ENCODE measurements at regions not wholly inside any gene's neighbourhood (a gene's known extent, or its start where the extent isn't known, plus 50 kb on each side); places are given as distances from the start of the nearest gene placed in this dataset.

DNA sequence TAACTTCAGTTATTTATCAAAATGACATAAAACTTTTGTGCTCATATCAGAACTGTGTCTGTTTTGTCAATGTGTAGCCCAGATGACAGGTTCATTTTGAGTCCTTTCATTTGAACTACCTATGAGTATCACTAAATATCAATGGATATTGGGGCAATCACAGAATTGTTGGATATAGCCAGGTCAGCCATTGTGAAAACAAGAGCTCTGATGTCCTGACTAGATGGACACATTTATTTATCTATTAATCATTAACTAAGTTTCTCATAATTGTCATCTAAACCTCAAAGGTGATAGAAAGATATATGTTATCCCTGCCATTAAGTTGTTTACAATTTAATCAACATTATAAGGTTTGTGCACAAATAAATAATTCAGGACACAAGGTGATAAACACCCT is 638.3 kb upstream of the GRIA3 start:
- H3K27me3 ChIP-seq (replicated peaks in 1 of 7), result no peaks in the 10 kb centered on the region
- no peak overlapping the region for H3K4me3 ChIP-seq
- no peaks in the 10 kb centered on the region for H3K9me3 ChIP-seq
- DNase-seq, result no peak
- no peak overlapping the region for H3K27ac ChIP-seq
- no peaks in the 10 kb centered on the region for H3K4me1 ChIP-seq
- H3K36me3 ChIP-seq, result no peaks in the 10 kb centered on the region
- intact Hi-C loops (cut with DNase I; ENCODE audit: low total_unique reads), result no loop called here
- TF ChIP-seq POLR2AphosphoS5 (IDR thresholded peaks at IDR 0.05) (no peak), POLR2A (IDR thresholded peaks at IDR 0.05) (no peak)
- TF ChIP-seq, protein P1, sequence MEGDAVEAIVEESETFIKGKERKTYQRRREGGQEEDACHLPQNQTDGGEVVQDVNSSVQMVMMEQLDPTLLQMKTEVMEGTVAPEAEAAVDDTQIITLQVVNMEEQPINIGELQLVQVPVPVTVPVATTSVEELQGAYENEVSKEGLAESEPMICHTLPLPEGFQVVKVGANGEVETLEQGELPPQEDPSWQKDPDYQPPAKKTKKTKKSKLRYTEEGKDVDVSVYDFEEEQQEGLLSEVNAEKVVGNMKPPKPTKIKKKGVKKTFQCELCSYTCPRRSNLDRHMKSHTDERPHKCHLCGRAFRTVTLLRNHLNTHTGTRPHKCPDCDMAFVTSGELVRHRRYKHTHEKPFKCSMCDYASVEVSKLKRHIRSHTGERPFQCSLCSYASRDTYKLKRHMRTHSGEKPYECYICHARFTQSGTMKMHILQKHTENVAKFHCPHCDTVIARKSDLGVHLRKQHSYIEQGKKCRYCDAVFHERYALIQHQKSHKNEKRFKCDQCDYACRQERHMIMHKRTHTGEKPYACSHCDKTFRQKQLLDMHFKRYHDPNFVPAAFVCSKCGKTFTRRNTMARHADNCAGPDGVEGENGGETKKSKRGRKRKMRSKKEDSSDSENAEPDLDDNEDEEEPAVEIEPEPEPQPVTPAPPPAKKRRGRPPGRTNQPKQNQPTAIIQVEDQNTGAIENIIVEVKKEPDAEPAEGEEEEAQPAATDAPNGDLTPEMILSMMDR (IDR thresholded peaks at IDR 0.05 in 8 of 11, conservative IDR thresholded peaks at IDR 0.05 in 3 of 11), result no peak

DNA sequence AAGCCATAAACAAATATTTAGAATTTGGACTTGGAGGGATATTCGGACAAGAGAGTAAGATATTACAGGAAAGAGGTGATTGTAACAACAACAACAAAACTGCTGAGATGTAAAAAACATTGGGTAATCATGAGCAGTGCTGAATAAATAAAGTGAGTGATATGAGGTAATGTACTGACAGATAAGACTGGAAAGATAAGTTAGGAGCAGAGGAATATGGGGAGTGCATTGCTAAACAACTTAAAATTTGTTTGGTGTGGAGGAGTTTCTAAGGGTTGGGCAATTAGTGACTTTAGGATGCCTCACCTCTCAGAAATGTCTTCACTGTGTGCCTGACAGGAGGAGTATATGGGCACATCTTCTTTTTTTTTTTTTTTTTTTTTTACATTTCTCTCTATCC is 637.8 kb upstream of the GRIA3 start:
- Histone ChIP-seq H3K27me3 (replicated peaks in 1 of 7) (no peaks in the 10 kb centered on the region), H3K27ac (no peak overlapping the region), H3K9me3 (no peaks in the 10 kb centered on the region), H3K4me1 (no peaks in the 10 kb centered on the region), H3K4me3 (no peak overlapping the region), H3K36me3 (no peaks in the 10 kb centered on the region)
- no peak for DNase-seq
- TF ChIP-seq POLR2A (IDR thresholded peaks at IDR 0.05) (no peak), POLR2AphosphoS5 (IDR thresholded peaks at IDR 0.05) (no peak)
- TF ChIP-seq, protein P1 (IDR thresholded peaks at IDR 0.05 in 8 of 11, conservative IDR thresholded peaks at IDR 0.05 in 3 of 11), result no peak
- WGBS, 5 donors, result 83 to 96% (median 91%) methylated on average over 1 of the region's 1 CpG
- intact Hi-C loops (cut with DNase I; ENCODE audit: low total_unique reads), result no loop called here

DNA sequence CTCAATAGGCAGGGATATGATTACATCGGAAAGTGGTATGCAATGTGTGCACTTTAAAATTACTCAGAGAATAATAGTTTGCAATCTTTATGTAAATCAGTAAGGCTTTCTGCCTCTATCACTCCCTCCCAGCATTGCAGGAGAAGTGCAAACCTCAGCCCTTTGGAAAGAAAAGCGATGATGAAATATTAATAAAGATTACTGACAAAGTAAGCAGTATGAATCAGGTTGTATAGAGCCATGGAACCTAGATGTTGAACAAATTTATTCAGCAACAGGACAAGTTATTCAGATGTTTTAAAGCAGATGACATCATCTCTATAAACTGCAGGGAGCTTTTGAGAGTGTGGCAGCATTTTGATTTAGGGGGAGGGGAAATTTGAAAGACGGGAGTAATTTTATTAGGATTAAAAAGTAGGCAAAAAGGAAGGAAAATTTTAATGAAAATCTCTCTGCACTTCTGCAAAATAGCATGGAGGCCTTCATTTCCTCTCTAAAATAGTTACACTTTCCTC is 631.7 kb upstream of the GRIA3 start:
- TF ChIP-seq, protein P1 (IDR thresholded peaks at IDR 0.05 in 8 of 11, conservative IDR thresholded peaks at IDR 0.05 in 3 of 11), result no peak
- TF ChIP-seq POLR2AphosphoS5 (IDR thresholded peaks at IDR 0.05) (no peak), POLR2A (IDR thresholded peaks at IDR 0.05) (no peak)
- Histone ChIP-seq H3K4me3 (no peak overlapping the region), H3K4me1 (no peaks in the 10 kb centered on the region), H3K27me3 (replicated peaks in 1 of 7) (no peaks in the 10 kb centered on the region), H3K36me3 (no peaks in the 10 kb centered on the region), H3K9me3 (peaks cover 0 to 9% (median 0%) of the 10 kb centered on the region in 8 donors), H3K27ac (no peak overlapping the region)
- intact Hi-C loops (cut with DNase I; ENCODE audit: low total_unique reads), result no loop called here
- DNase-seq, result no peak
- WGBS, 5 donors, result 72 to 79% (median 74%) methylated on average over 3 of the region's 3 CpGs

DNA sequence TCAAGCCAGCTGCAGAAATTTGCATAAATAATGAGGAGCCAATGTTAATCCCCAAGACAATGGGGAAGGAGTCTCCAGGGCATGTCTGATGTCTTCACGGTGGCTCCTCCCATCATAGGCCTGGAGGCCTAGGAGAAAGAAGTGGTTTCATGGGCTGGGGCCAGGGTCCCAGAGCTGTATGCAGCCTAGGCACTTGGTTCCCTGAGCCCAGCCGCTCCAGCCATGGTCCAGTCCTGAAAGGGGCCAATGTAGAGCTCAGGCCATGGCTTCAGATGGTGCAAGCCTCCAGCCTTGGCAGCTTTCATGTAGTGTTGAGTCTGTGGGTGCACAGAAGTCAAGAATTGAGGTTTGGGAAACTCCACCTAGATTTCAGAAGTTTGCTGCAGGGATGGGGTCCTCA is 628.2 kb upstream of the GRIA3 start:
- intact Hi-C loops (cut with DNase I; ENCODE audit: low total_unique reads), result no loop called here
- DNase-seq, result peak; percentile 68
- TF ChIP-seq POLR2AphosphoS5 (IDR thresholded peaks at IDR 0.05) (no peak), POLR2A (IDR thresholded peaks at IDR 0.05) (no peak)
- TF ChIP-seq, protein P1 (IDR thresholded peaks at IDR 0.05 in 8 of 11, conservative IDR thresholded peaks at IDR 0.05 in 3 of 11), result no peak
- WGBS, 5 donors, result 61 to 88% (median 79%) methylated on average over 1 to 2 of the region's 2 CpGs
- Histone ChIP-seq H3K27me3 (replicated peaks in 1 of 7) (no peaks in the 10 kb centered on the region), H3K4me3 (no peak overlapping the region), H3K27ac (no peak overlapping the region), H3K36me3 (no peaks in the 10 kb centered on the region), H3K9me3 (peaks cover 0 to 9% (median 0%) of the 10 kb centered on the region in 8 donors), H3K4me1 (no peaks in the 10 kb centered on the region)

All from spleen (tissue), 11 donors.